AG10803 (cell line): ENCODE measurements at regions not wholly inside any gene's neighbourhood (a gene's known extent, or its start where the extent isn't known, plus 50 kb on each side); places are given as distances from the start of the nearest gene placed in this dataset.

Experiments used
- DNase-seq: peaks from one replicate; pipeline ENCODE4 v3.0.0; 2010; ENCODE audit warnings: low read depth
- H3K4me3 ChIP-seq: 2 replicates; pipeline ENCODE4 v1.5.1; 2011; ENCODE audit warnings: mild to moderate bottlenecking, low read length, control low read depth
- TF ChIP-seq, protein P1 (sequence below): conservative IDR thresholded peaks from 2 replicates; pipeline ENCODE4 v1.5.1; 2011; ENCODE audit warnings: mild to moderate bottlenecking, low read length, control low read depth, inconsistent platforms

DNA sequence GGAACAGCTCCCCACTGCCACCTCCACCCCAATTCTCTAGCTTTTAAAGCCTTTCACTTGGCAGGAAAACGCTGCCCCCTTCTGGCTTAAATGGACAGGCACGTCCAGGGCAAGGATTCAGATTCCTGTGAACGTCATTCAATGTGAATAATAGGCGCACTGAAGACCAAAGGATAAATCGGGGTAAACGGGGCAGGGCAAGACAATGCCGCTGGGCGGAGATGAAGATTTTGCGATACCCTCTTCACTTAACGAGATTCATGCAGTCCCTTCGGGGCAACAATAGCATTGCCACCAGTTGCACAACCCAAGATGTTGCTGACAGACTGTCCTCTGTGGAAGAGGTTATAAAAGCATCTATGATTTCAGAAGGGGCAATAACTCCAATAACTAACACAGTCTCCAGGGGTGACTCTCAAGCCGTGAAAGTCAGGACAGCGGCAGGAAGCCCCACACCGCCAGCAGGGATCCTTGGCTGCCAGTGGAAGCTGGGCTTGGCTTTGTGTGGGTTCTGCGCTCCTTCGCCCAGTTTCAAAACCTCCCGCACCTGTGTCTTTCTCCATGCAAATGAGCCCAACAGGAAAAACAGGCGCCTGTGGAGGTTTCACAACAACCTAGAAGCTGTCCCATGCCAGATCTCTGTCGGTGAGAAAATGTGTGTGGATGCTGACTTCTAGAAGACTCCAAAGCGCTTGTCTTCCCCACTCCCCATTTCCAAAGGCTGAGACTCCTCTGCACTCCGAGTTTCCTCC is 291.8 kb downstream of the BMP7 start:
- peak; percentile 66 for DNase-seq
- H3K4me3 ChIP-seq, result no peak overlapping the region
- TF ChIP-seq, protein P1, sequence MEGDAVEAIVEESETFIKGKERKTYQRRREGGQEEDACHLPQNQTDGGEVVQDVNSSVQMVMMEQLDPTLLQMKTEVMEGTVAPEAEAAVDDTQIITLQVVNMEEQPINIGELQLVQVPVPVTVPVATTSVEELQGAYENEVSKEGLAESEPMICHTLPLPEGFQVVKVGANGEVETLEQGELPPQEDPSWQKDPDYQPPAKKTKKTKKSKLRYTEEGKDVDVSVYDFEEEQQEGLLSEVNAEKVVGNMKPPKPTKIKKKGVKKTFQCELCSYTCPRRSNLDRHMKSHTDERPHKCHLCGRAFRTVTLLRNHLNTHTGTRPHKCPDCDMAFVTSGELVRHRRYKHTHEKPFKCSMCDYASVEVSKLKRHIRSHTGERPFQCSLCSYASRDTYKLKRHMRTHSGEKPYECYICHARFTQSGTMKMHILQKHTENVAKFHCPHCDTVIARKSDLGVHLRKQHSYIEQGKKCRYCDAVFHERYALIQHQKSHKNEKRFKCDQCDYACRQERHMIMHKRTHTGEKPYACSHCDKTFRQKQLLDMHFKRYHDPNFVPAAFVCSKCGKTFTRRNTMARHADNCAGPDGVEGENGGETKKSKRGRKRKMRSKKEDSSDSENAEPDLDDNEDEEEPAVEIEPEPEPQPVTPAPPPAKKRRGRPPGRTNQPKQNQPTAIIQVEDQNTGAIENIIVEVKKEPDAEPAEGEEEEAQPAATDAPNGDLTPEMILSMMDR, result peak; percentile 90

DNA sequence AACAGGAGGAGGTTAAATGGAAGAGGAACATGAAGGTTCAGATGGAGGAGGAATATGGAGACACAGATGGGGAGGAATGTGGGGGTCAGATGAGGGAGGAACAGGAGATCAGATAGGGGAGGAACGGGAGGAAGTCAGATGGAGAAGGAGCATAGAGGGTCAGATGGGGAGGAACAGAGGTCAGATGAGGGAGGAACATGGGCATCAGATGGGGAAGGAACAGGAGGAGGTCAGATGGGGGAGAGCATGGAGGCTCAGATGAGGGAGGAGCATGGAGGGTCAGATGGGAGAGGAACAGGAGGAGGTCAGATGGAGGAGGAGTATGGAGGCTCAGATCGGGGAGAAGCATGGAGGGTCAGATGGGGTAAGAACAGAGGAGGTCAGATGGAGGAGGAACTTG is 290.6 kb downstream of the BMP7 start:
- no peak for DNase-seq

DNA sequence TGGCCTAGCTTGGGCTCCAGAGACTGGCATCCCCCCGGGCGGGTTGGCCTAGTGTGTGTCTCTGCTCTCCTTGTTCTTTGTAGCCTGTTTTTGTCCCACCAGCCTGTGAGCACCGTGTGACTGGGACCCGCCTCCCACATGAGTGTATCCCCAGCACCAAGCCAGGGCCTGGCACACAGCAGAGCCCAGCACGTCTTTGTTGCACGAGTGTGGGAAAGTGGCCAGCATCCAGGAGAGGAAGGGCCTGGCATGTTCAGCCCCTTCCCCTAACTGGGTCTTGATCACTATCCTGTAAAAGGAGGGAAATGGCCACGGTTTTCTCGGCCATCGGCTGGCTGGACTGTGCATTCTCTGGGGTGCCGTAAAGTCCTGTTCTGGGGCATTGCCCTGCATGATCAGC is 290.1 kb downstream of the BMP7 start:
- DNase-seq, result no peak
- no peak overlapping the region for H3K4me3 ChIP-seq
- TF ChIP-seq, protein P1, result no peak

More for the DNA sequence above, 290.6 kb downstream of the BMP7 start:
- TF ChIP-seq, protein P1, result no peak
- no peak overlapping the region for H3K4me3 ChIP-seq

DNA sequence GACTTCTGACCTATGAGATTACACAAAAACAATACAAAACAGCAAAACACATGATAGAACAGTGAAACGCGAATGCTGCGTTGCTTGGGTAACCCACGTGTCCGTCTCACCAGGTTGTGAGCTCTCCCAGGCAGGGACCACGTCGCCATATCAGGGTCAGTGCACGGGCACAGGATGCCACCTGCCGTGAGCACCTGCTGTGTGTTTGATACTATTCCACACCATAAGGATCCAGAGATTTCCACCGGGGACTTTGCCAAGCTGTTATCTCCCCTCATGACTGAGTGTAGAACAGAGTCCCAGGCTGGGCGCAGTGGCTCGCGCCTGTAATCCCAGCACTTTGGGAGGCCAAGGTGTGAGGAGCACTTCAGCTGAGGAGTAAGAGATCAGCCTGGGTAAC is 288.0 kb downstream of the BMP7 start:
- no peak for DNase-seq
- H3K4me3 ChIP-seq, result no peak overlapping the region
- TF ChIP-seq, protein P1, result no peak

DNA sequence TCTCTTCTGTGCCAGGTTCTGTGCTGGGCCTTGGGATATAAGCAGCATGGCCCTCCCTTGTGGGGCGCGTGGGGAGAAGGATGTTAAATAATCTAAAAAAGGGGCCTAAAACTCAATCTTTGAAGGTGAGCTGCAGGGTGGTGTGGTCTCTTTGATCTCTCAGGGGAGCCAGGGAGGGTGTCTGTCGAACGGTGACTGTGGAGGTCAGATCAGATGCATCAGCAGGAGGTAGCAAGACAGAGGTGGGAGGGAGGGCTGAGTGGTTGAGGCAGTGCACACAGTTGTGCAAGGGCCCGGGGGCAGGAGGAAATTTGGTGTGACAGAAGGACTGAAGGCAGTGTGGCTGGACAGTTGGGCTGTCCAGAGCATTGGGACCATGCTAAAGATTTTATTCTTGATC is 287.3 kb downstream of the BMP7 start:
- TF ChIP-seq, protein P1, result no peak
- no peak overlapping the region for H3K4me3 ChIP-seq
- DNase-seq, result no peak

DNA sequence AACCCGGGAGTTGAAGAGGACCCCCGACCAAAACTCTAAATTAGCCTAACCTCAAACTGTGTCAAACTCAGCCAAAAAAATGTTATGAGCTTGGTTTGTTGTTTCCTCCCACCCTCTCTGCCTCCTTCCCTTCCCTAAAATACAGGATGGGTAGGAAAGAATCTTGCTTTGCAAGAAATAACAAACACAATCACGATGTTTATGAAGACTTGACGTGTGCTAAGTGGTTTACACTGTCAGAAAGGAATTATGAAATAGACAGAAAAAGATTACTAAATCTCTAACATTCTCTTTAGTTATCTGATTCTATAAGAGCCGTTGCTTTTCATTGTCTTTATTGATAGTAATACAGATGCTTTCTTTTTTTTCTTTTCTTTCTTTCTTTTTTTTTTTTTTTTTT is 285.1 kb downstream of the BMP7 start:
- TF ChIP-seq, protein P1, result no peak
- H3K4me3 ChIP-seq, result no peak overlapping the region
- DNase-seq, result no peak

DNA sequence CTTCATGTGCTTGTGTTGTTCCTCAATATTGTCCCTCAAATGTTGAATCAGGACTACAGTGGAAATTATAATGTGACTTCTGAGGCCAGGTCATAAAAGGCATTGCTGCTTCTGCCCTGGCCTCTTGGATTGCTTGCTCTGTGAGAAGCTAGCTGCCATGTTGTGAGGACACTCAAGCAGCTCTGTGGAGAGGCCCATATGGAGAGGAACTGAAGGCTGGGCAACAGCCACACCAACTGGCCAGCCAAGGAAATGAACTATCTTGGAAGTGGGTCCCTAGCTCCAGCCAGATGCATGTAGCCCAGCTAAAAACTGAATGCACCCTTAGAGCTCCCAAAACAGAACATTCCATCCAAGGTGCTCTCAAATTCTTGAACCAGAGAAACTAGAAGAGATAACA is 282.6 kb downstream of the BMP7 start:
- TF ChIP-seq, protein P1, result no peak
- H3K4me3 ChIP-seq, result no peak overlapping the region
- DNase-seq, result no peak
